Neural progenitor cell (in vitro differentiated cells): ENCODE measurements at regions not wholly inside any gene's neighbourhood (a gene's known extent, or its start where the extent isn't known, plus 50 kb on each side); places are given as distances from the start of the nearest gene placed in this dataset.

ENCODE experiments used
- CTCF ChIP-seq: fragments of 200-600 bp; sonication (generic); IDR thresholded peaks from 2 replicates; pipeline ENCODE4 v1.5.1; 2017; ENCODE audit warnings: antibody characterized with exemption, mild to moderate bottlenecking
- EZH2 ChIP-seq: fragments of 200-600 bp; sonication (generic); IDR thresholded peaks from 2 replicates; pipeline ENCODE4 v1.6.1; 2017; ENCODE audit warnings: antibody characterized with exemption, mild to moderate bottlenecking, moderate library complexity
- EZH2phosphoT487 ChIP-seq: fragments of 200-600 bp; sonication (generic); IDR thresholded peaks from 2 replicates; pipeline ENCODE4 v1.6.1; 2017; ENCODE audit warnings: antibody characterized with exemption

- TF ChIP-seq CTCF, result no peak
- TF ChIP-seq EZH2, result no peak
- no peak for TF ChIP-seq EZH2phosphoT487
These were observed 155.5 kb upstream of the FGGY start for GRCh38 chr1:59141267-59141863.
